ENCODE measurements at regions not wholly inside any gene's neighbourhood (a gene's known extent, or its start where the extent isn't known, plus 50 kb on each side); places are given as distances from the start of the nearest gene placed in this dataset.

DNA sequence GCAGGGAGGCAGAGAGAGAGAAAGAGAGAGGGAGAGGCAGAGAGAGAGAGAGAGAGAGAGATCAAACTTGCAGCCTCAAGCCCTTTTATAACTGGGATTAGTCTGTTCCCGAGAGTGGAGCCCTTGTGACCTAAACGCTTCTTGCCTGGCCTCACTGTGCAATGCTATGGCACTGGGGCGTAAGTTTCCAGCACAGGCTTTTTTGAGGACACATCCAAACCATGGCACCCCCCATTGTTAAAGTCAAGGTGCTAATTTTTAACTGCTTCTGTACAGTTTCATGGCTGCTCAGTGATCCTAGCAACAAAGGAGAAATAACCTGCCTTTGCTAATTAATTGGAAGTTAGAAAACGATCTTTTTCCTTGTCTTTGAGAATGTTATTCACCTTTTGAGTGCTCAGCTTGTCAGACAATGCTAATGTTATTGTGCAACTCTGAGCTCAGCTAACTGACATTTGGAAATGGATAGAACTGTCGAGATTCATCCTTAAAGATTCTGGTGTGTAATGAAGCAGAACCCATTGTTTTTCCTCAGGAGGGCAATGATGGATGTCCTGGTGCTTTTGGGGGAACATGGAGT, 268.4 kb downstream of the GLRX3 start:
- DNase-seq = no peak

DNA sequence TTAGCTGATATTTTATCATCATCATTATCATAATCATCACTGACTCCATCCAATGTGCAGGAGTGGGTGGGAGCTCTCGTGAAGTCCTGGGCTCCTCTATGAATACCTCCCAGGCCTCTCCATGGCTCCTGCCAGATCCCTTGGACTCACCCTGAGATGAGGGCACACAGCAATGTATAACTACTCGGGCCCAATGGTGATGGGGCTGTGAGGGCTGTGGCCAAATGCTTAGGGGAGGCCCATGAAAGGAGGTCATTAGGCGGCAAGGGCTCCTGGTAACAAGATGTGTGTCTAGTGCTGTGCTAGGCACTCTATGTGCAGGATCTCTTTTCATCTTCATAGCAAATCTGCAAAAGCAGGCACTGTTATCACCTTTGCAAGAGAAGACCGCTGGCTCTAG, 270.9 kb downstream of the GLRX3 start:
- DNase-seq = no peak

DNA sequence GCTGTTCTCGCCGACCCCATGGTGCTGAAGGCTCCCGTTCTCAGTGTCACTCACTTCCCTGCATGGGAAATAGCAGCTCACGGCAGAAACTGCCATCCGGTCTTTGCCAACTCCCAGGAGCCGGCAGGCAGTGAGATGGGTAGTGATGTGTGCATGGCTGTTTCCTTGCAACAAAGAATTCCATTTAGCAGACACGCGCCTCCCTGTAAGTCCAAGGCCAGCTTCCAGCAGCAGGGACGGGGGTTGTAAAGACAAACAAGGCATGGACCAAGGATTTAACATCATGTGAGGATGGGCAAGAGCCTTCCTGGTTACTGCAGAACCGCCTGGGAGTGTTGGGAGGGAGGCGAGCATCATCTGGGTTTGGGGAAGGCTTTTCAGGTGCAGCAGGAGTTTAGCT, 273.1 kb downstream of the GLRX3 start:
- DNase-seq = no peak

DNA sequence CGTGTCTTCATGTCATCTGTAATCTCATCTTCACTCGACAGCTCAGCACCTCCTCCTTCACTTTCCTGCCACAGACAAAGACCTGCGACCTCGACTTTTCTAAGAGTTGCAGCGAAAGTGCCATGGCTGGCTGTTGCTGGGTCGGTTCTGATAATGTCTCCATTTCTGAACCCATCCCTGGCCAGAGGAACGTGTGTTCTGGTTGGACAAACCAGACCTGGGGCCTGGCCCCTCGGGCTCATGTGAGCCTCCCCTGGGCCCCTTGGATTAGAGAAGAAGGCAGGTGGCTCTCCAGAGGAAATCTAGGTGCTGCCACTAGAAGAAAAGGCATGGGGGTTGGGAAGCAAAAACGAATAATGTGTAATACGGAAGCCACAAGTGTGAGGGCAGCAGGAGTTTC, 273.7 kb downstream of the GLRX3 start:
- no peak for DNase-seq

DNA sequence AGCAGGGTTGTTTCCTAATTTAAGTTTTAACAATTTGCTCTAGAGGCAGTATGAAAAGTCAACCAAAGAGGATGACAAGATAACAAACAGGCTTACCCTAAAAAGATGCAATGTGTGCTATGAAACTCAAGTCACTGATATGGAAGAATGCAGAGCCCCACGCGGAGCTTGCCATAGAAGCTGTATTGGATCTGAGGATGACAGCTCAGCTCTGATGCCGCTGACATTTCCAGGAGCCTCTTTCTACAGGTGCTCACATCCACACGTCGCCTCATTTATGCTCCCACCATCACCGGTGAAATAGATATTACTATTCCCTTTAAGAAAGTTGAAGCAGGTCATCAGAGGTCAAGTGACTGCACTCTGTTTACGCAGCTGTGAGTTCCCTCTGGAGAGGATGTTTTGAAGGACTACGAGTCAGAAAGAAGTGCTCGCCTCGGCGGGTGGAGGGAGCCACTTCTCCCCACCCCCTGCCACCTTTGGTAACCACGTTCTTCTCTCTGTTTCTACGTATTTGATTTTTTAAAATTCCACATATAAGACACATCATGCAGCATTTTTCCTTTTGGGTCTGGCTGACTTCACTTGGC, 275.4 kb downstream of the GLRX3 start:
- no peak for DNase-seq

DNA sequence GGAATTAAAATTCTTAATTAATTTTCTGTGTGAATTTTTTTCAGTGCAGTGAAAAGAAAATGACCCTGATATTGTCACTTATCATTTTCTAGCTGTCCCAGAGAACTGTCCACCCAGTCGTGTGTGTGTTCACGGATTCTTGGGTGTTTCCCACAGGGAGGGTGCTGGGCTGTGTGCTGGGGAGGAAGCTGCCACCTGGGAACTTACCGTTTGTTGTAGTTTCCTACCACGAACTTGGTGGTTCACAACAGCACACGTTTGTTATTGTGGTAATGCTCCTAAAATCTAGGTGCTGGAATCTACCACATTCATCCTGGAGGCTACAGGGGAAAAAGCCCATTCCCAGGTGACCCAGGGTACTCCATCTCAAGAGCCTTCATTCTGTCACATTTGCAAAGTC, 276.1 kb downstream of the GLRX3 start:
- DNase-seq = no peak

DNA sequence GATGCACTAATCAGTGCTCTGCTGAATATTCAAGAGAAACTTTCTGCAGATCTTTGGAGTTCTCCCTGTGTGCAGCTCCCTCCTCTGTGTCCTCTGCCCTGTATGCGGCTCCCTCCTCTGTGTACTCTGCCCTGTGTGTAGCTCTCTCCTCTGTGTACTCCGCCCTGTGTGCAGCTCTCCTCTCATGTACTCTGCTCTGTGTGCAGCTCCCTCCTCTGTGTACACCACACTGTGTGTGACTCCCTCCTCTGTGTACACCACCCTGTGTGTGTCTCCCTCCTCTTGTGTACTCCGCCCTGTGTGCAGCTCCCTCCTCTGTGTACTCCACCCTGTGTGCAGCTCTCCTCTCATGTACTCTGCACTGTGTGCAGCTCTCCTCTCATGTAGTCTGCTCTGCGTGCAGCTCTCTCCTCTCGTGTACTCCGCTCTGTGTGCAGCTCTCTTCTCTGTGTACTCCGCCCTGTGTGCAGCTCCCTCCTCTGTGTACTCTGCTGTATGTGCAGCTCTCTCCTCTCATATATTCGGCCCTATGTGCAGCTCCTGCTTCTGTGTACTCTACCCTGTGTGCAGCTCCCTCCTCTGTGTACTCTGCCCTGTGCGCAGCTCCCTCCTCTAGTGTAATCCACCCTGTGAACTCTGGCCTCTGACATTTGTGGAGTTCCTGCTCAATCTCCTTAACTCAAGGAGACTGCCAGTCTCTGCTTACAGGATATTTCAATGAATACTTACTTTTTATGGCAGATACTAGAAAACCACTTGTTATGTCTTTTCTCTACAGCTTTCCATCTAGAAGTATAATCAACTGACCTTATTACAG, 280.4 kb downstream of the GLRX3 start:
- DNase-seq = no peak

DNA sequence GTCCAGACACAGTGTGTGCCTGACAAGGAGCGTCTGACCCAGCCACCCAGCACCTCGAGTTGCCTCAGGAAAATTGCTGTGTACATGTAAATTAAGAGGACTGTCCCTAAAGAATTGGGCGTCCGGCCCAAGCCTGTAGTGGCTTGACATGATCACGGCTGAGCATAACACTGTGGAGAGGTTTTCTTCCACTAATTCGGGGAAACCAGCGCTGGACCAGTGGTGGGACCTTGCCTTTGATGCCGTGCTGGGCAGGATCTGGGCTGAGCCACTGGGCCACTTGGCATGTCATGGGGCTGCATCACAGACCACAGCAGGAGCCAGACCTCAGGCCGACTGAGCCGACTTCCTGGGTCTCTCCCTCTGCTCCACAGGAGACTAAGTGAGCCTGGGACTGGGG, 282.5 kb downstream of the GLRX3 start:
- no peak for DNase-seq

DNA sequence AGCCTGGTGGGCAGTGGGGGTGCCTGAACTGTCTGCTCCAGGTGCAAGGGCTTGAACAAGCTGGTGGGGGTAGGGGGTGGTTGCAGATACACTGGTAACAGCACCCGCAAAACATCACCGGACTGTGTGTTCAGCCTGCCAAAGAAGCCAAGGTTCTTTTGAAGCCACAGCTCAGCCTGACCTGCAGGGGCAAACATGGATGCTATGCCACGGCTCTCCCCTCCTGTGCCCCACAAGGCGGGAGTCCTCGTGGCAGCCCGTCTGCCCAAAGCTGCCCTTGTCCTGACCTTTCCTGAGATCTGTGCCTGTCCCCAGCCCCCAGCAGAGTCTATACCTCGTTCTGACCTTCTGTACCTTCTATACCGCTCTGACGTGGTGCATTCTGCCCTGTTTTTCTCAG, 285.7 kb downstream of the GLRX3 start:
- DNase-seq = no peak

DNA sequence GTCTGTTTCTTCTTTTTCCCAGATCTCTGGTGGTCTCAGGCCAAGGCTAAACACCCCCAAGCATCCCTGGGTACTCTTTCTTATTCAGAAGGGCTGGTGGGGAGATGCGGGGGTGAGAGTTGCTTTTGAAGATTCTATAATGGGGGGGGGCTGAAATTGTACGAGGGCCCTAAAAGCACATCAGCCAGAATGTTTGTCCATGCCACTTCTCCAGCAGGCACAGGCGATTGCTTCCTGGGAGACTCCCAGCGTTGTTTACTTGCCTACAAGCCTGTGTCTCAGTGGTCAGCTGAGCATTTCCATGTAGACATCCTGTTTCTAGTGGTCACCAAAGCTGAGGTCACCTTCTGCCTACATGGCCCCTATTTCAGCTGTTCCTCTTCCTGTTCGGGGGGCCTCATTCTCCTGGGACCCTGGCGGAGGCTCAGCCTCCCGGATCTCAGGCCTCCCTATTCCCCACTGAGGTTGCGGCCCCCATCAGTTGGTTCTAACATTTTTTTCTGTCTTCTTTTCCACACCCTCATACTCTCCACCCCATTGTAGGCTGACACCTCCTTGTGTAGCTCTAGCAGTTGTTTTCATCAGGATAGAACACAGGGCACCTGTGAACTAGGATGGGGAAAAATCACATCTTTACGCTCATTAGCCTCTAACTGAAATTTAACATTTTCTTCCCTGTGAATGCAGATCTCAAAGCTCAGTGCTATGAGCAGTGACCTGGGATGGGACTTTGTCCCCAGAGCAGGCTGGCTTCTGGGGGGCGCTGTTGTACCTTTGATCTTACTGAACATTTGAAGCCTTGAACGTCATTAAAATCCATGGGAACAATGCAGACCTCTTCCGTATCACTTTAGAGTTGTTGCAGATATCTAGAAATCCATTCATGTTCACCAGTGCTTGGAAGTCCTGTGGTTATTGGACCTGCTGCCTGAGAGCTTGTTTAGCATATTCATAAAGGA, 286.5 kb downstream of the GLRX3 start:
- no peak for DNase-seq

DNA sequence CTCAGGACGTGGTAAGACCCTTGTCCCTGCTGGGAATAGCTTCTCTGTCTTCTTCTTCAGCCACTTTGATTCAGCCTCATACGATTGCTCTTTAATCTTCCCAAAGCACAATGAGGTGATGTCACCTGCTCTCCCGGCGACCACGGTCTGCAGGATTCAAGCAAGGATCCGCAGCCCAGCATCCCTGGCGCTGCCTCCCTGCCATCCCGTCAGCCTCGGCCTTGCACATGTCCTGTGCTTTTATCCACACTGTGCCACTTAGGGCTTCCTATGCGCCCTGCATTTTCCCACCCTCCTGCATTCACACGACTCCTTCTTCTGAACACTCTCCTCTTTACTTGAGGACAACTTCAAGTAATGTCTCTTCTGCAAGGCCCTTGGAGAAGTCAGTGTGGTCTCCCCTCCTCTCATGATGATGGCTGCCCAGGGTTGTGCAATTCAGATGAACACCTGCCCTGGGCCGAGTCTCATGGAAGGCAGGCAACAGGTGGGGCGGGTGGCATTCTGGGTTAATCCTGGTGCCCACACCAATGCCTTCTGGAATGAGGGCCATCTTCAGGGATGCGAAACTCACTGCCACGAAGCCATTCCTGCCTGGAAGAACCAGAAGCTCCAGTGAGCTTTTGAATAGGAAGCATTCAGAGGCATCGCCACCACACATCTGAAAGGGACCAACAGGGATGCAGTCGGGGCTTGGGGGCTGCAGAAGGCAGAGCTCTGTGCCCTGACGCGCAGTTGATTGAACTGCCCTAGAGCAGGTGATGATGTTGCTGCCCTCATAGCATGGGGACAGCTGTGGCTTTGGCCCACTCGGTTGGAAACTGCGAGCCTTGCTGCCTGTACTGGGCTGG, 287.5 kb downstream of the GLRX3 start:
- DNase-seq = no peak

DNA sequence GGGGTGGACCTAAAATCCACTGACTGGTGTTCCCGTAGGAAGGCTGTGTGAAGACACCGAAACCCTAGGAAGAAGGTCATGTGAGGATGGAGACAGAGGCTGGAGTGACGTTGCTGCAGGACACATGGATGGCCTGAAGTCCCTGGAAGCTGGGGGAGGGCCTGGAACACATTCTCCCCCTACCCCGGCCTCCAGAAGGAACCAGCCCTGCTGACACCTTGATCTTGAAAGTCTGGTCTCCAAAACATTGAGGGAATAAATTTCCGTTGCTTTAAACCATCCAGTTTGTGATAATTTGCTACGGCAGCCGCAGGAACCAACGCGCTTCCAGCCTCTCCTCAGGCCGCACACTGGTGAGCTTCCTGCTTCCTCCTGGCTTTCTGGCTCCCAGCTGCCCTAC, 288.2 kb downstream of the GLRX3 start:
- DNase-seq = no peak

DNA sequence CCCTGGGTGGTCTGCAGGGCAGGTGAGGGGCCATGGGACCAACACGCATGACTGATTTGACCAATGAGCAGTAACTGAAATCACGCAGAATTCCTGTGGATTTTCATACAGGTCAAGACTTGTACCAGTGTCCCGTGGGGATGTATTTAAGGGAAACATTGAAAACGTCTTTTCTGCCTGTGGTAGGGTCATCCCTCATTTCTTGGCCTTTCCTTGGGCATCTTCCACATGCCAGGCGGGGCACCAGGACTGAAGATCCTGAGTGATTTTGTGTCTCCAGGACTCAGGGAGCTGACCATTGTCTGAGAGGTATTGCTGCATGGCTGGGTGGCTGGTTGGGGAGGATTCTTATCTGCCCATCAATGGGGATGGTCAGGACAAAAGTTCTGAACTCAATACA, 289.0 kb downstream of the GLRX3 start:
- no peak for DNase-seq

DNA sequence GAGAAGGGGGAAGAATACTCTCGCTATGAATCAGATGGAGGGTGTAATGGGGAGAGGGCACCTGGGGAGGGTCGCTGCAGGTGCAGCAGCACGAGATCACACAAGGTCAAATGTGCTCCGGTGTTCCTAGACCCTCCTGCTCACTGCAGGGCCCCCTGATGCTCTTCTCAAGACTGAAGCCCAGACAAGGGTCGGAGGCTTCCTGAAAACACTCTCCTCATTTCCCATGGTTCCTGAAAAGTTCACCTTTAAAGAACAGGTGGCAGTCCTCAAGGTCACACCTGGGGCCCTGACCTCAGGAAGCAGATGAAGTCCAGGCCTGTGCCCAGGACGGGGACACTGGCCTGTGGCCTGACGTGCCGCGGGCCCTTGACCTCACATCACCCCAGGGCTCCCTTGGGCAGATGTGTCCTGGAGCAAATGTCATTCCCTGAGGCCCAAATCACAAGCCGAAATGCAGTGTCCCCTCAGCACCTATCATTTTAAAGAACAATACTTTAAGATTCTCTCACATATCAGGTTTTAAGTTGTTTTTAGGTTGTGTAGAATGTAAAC, 289.8 kb downstream of the GLRX3 start:
- no peak for DNase-seq

DNA sequence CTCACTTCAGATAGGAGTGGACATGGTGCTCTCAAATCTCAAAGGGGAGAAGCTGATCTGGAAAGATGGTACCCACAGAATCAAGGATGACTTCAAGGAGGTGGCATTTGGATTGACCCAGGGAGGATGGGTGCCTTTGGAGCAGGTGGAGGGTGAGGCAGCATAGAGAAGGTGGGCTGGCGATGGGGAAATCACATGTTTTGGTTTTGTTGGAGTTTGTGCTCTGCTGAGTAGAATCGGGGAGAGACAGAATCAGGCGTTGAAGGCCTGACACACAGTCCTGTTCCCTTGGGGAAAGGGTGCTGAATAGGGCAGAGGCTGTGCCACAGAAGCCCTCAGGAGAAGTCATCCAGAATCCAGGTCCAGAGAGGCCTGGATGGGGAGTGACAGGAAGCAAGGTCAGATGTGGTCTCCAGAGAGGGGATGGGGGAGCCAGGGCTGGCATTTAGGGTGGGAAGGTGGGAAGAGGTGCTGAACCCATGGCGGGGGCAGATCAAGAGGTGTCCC, 291.1 kb downstream of the GLRX3 start:
- DNase-seq = no peak

DNA sequence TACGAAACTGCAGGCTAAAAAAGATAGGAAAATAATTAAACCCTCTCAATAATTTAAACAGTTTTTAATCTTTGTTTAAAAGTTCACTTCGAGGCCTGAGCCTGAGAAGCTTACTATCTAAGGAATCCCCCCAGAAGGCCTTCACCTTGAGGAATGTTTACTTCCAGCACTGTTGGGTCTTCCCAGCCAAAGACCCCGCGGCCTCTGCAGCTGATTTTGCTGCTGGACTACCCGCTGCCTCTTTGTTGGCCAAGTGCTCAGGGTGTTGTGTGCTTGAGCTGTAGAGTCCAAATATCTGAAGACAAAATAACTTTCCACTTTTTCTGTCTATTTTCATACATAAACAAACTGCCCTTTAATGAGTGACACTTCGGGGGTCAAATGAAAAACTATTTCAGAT, 292.7 kb downstream of the GLRX3 start:
- DNase-seq = no peak

DNA sequence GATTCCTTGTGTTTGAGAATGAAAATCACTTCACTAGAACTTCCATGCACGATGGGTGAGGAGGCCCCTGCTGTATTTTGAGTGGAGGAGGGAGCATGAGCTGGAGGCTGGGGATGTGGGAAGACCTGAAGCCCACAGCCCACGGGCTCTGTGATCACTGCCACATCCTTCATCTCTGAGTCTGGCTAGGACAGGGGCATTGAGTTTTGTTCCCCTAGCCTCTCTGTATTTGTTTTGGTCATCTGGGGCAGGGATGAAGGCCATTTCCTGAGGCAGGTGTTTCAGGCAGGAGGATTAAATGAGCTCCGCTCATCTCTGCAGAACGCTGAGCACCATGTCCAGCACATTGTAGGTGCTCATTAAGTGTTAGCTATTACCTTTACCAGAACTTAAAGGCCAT, 293.6 kb downstream of the GLRX3 start:
- no peak for DNase-seq

DNA sequence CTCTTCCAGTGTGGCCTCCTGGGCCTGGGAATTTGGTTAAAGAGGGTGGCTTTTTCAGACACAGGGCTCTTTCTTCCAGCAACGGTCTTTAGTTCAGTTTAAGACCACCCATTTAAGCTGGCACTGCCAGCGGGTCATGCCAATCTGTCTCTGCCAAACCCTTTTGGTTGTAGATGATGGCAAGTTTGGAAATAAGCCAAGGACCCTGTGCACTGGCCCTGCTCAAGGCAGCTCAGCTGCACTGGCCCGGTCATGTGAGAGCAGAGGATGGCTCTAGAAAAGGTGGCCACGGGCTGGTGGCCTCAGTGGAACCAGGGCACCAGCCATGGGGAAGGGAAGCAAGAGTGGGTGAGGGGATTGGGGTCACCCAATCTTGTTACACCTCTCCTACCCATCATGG, 294.1 kb downstream of the GLRX3 start:
- DNase-seq = no peak

DNA sequence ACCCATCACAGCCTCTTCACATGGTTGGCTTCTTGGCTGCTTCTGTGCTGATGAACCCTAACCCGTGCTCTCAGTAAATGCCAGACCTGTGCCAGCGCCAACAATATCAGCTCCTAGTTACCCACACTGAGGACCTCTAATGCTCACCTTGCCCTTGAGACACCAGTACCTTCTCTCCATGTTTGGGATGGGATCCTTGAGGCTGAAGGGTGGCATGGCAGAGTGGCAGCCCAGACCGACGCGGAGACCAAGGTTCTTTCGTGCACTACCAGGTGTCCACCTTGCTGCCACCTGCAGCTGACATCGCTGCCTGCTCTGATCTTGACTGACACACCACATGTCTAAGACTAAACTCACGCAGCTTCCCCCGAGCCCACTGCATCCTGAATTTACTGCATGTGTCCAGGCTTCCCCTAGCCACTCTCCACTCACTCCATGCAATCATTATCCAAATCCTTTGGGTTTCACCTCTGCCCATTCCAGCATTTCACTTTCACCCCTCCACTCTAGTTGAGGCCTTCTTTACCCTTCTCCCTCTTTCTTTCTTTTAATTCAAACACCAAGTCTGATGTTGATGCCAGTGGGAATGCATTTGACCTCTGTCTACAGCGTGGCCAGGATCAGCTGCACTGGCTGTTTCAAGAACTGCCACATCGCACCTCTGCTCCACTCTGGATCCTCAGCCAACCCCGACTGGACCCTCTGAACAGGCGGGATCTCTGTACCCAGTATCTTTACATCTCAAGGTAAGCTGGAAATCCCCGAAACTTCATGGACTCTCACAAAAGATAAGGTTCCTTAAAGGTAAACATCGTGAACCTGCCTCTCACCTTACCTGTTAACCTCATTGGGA, 294.9 kb downstream of the GLRX3 start:
- no peak for DNase-seq

DNA sequence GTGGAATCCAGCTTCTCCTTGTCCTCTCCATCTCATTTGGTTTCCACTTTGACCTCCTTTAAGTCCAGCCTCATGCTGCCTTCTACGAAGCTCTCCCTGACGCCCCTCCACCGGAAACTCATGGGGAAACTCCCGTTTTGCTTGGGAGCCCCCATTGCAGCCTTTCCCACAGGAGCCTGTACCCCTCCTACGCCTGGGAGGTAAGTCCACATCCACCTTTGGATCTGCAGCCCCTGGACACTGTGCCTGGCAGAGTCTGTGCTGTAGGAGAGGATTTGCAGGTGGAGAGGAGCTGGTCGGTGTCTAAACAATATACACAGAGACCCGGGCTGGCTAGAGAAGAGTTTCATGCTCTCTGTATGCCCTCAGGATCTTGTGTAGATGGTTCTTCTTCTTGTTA, 296.1 kb downstream of the GLRX3 start:
- no peak for DNase-seq

DNA sequence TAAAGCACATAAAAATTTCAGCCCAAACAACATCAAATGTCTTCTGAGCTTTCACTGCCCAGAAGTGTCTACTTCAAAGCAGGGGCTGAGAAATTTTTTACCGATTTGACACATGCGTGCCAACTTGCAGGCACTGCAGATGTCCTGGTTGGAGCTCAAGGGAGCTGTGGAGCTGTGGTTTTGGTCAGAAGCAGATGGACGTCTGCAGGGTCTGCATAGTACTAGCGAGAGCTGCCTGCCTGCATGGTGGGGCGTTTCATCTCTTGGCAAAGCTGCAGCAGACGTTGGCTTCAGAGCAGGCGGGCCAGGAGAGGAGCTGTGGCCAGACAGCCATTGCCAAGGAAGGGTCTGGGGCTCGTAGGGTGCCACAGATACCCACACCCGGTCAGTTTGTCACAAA, 296.7 kb downstream of the GLRX3 start:
- DNase-seq = no peak

Data from activated CD4-positive, alpha-beta T cell treated with anti-CD3 and anti-CD28 coated beads, Interleukin-2, amount 50 U/mL, for 48 hours (primary cell).